ENCODE measurements at regions not wholly inside any gene's neighbourhood (a gene's known extent, or its start where the extent isn't known, plus 50 kb on each side); places are given as distances from the start of the nearest gene placed in this dataset.

DNA sequence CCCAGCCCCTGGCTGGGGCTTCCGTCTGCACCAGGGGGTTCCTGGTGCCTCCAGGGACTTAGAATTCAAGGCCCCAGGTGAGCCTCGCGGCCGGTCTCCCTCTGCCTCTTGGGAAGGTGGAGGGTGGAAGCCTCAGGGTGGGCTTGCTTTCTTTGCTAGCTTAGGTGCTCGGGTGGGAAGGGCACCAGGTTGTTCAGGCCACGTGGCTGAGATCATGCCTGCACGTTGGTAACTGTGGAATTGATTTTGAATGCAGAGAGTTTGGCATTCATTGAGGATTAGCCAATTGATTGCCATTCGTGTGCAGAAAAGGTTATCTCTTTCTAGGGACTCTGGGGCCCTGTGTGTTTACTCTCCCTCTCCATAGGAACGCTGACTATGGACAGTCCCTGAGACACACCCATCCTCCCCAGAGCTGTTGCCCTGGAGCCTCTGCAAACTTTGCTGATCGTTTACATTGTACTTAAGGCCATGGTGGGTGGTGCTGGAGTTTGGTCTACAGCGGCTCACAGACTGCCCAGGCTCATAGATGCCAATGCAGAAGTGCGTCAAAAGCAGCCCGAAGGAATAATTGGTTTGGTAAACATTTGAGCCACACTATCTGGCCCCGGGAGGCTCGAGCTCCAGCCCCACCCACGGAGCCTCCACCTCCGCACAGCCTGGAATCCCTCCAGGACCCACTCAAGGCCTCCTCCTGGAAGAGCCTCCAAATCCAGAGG lies 1457.7 kb downstream of the BRD1 start (continued):
- no peak for TF ChIP-seq ZNF883 (CRISPR knock-in tag; IDR thresholded peaks at IDR 0.05; ENCODE audit: not compliant biosample characterization)
- no peak for TF ChIP-seq ELF1 (CRISPR knock-in tag; IDR thresholded peaks at IDR 0.05)
- TF ChIP-seq, protein P1, sequence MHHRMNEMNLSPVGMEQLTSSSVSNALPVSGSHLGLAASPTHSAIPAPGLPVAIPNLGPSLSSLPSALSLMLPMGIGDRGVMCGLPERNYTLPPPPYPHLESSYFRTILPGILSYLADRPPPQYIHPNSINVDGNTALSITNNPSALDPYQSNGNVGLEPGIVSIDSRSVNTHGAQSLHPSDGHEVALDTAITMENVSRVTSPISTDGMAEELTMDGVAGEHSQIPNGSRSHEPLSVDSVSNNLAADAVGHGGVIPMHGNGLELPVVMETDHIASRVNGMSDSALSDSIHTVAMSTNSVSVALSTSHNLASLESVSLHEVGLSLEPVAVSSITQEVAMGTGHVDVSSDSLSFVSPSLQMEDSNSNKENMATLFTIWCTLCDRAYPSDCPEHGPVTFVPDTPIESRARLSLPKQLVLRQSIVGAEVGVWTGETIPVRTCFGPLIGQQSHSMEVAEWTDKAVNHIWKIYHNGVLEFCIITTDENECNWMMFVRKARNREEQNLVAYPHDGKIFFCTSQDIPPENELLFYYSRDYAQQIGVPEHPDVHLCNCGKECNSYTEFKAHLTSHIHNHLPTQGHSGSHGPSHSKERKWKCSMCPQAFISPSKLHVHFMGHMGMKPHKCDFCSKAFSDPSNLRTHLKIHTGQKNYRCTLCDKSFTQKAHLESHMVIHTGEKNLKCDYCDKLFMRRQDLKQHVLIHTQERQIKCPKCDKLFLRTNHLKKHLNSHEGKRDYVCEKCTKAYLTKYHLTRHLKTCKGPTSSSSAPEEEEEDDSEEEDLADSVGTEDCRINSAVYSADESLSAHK (CRISPR knock-in tag; IDR thresholded peaks at IDR 0.05; ENCODE audit: borderline replicate concordance) = no peak
- 0 out of 2 replicates have a peak, but pooled peaks have one; percentile 14 for TF ChIP-seq HNF4G (IDR thresholded peaks at IDR 0.05; ENCODE audit: borderline replicate concordance, low read depth, low read length)
- TF ChIP-seq HNF4G (CRISPR knock-in tag; IDR thresholded peaks at IDR 0.05; ENCODE audit: borderline replicate concordance, low read depth) = no peak
- TF ChIP-seq, protein P2, sequence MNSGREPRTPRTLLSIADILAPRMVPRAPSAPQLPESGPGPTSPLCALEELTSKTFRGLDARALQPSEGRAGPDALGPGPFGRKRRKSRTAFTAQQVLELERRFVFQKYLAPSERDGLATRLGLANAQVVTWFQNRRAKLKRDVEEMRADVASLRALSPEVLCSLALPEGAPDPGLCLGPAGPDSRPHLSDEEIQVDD (CRISPR knock-in tag; IDR thresholded peaks at IDR 0.05; ENCODE audit: borderline replicate concordance) = no peak
- TF ChIP-seq, protein P3, sequence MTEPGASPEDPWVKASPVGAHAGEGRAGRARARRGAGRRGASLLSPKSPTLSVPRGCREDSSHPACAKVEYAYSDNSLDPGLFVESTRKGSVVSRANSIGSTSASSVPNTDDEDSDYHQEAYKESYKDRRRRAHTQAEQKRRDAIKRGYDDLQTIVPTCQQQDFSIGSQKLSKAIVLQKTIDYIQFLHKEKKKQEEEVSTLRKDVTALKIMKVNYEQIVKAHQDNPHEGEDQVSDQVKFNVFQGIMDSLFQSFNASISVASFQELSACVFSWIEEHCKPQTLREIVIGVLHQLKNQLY (CRISPR knock-in tag; IDR thresholded peaks at IDR 0.05) = no peak
- TF ChIP-seq ASH2L (IDR thresholded peaks at IDR 0.05; ENCODE audit: insufficient read length, low read depth, low read length) = peak; percentile 35
- no peak for TF ChIP-seq NCOA2 (CRISPR knock-in tag; IDR thresholded peaks at IDR 0.05)
- no peak for TF ChIP-seq ZNF782 (CRISPR knock-in tag; IDR thresholded peaks at IDR 0.05; ENCODE audit: borderline replicate concordance)
- no peak for TF ChIP-seq ZNF800 (CRISPR knock-in tag; IDR thresholded peaks at IDR 0.05)
- no peak for TF ChIP-seq ZNF781 (CRISPR knock-in tag; IDR thresholded peaks at IDR 0.05; ENCODE audit: borderline replicate concordance, not compliant biosample characterization)
- TF ChIP-seq ZNF230 (CRISPR knock-in tag; IDR thresholded peaks at IDR 0.05) = no peak
- TF ChIP-seq ZNF605 (CRISPR knock-in tag; IDR thresholded peaks at IDR 0.05) = no peak
- no peak for TF ChIP-seq MXI1 (IDR thresholded peaks at IDR 0.05; ENCODE audit: borderline replicate concordance, low read depth, low read length)
- TF ChIP-seq ZNF530 (CRISPR knock-in tag; IDR thresholded peaks at IDR 0.05; ENCODE audit: low read depth) = no peak
- TF ChIP-seq, protein P4, sequence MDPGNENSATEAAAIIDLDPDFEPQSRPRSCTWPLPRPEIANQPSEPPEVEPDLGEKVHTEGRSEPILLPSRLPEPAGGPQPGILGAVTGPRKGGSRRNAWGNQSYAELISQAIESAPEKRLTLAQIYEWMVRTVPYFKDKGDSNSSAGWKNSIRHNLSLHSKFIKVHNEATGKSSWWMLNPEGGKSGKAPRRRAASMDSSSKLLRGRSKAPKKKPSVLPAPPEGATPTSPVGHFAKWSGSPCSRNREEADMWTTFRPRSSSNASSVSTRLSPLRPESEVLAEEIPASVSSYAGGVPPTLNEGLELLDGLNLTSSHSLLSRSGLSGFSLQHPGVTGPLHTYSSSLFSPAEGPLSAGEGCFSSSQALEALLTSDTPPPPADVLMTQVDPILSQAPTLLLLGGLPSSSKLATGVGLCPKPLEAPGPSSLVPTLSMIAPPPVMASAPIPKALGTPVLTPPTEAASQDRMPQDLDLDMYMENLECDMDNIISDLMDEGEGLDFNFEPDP (CRISPR knock-in tag; conservative IDR thresholded peaks at IDR 0.05) = no peak

Measured in HepG2 (cell line).